Pancreas (tissue), 10 donors: ENCODE measurements at regions not wholly inside any gene's neighbourhood (a gene's known extent, or its start where the extent isn't known, plus 50 kb on each side); places are given as distances from the start of the nearest gene placed in this dataset.
"Not testable (repeated sequence)": the region's sequence is repeated elsewhere in the genome, so short reads cannot be mapped to it uniquely, and the experiment has no call there.

ENCODE experiments used
- ATAC-seq, 4 donors: fragments of 200-7000 bp; cut with Tn5 transposase; one replicate each; pipeline versions ENCODE4 v1.8.0 to v1.9.1; 2020; ENCODE audit warnings: mild to moderate bottlenecking in 4 of 4, moderate library complexity in 4 of 4
- DNase-seq, 6 donors: peaks; one replicate each; pipeline ENCODE4 v3.0.0-alpha.2; 2020
- FAIRE-seq: peaks from 2 replicates; lab custom pipeline; 2012; peaks lifted over from hg19 to GRCh38; lab: Jason Lieb, UNC
- H3K27ac ChIP-seq, 4 donors: fragments of 200-600 bp; sonication (generic); 1 replicate in 3 of 4; 2 replicates in 1 of 4; pipeline versions ENCODE4 v1.5.0 to v1.8.0; 2020
- H3K27me3 ChIP-seq, 4 donors: fragments of 200-600 bp; one replicate each; pipeline ENCODE4 v1.8.0; 2021
- H3K36me3 ChIP-seq, 3 donors: fragments of 200-600 bp; sonication (generic) in 1 of 3; one replicate each; pipeline versions ENCODE4 v1.5.0 to v1.8.0; 2020 to 2021
- H3K4me1 ChIP-seq, 3 donors: fragments of 200-600 bp; one replicate each; pipeline ENCODE4 v1.8.0; 2021
- H3K4me3 ChIP-seq, 4 donors: fragments of 200-600 bp; sonication (generic) in 2 of 4; one replicate each; pipeline versions ENCODE4 v1.5.0 to v1.8.0; 2020 to 2021
- H3K9me3 ChIP-seq, 4 donors: fragments of 200-600 bp; one replicate each; pipeline ENCODE4 v1.8.0; 2021
- CTCF ChIP-seq, 4 donors: fragments of 200-600 bp; sonication (generic) in 3 of 4; IDR thresholded peaks; one replicate each; pipeline versions ENCODE4 v1.5.0 to v1.8.0; 2021; ENCODE audit warnings: antibody characterized with exemption in 4 of 4
- WGBS, 2 donors: extraction: QIAGEN DNeasy Blood & Tissue Kit; methylation state at CpG; one replicate each; pipeline ENCODE4 v1.1.7; 2013; 5-methylcytosine and 5-hydroxymethylcytosine counted together
- intact Hi-C, 3 donors: fragments of 100-400 bp; cut with DNase I; formaldehyde crosslinking; loops; one replicate each; pipeline versions ENCODE4 v1.11.1 to v1.14.2; 2022
- donor health status: healthy with polysubstance abuse.
- donor health status: DM: no; HTN: no; CAD: no; lungs with moderate emphysema.
- donor health status: DM: no; HTN: no; CAD: no.
- donor health status: control.
- donor health status: control.
- donor health status: Bipolar disorder and iron deficiency.
- donor health status: DM: yes; HTN: yes; CAD: no.
- donor health status: DM: no; HTN: no; CAD: no.
- donor health status: DM: no; HTN: no; CAD: no.
- donor health status: DM: yes; HTN: yes; CAD: no.

- ATAC-seq (no peak), FAIRE-seq (no peak), DNase-seq (no peak)
- no peaks in the 10 kb centered on the region for H3K4me1 ChIP-seq
- intact Hi-C loops: no loop called here
- H3K27ac ChIP-seq: no peak overlapping the region
- no peak overlapping the region for H3K4me3 ChIP-seq
- H3K9me3 ChIP-seq: no peaks in the 10 kb centered on the region
- WGBS, 2 donors: 42 to 59% methylated on average over 4 of the region's 4 CpGs
- H3K36me3 ChIP-seq: no peaks in the 10 kb centered on the region
- H3K27me3 ChIP-seq: no peaks in the 10 kb centered on the region
- TF ChIP-seq CTCF (IDR thresholded peaks at IDR 0.05): no peak
Measured at GRCh38 chr2:88933091-88933490, 241.6 kb downstream of the RPIA start.

- H3K27ac ChIP-seq: no peak overlapping the region
- H3K9me3 ChIP-seq: no peaks in the 10 kb centered on the region
- no peak for DNase-seq
- no peaks in the 10 kb centered on the region for H3K36me3 ChIP-seq
- no peak for TF ChIP-seq CTCF (IDR thresholded peaks at IDR 0.05)
- intact Hi-C loops: no loop called here
- H3K4me1 ChIP-seq: no peaks in the 10 kb centered on the region
- ATAC-seq: no peak
- no peaks in the 10 kb centered on the region for H3K27me3 ChIP-seq
- H3K4me3 ChIP-seq: no peak overlapping the region
- no peak for FAIRE-seq
- 32 to 42% methylated on average over 1 of the region's 1 CpG for WGBS, 2 donors
Measured at GRCh38 chr2:88933980-88934379, 242.5 kb downstream of the RPIA start.

GRCh38 chr2:88941178-88941577 lies 249.7 kb downstream of the RPIA start:
- peak in 2 of 4 donors; percentile 10 for TF ChIP-seq CTCF (IDR thresholded peaks at IDR 0.05)
- H3K36me3 ChIP-seq, H3K4me1 ChIP-seq, H3K9me3 ChIP-seq, H3K27ac ChIP-seq, H3K4me3 ChIP-seq, H3K27me3 ChIP-seq, intact Hi-C loops, FAIRE-seq, ATAC-seq: not testable (repeated sequence)
- DNase-seq: peak in 2 of 6 donors; percentile 4 to 20
- 29 to 32% methylated on average over 2 of the region's 2 CpGs for WGBS, 2 donors

DNA sequence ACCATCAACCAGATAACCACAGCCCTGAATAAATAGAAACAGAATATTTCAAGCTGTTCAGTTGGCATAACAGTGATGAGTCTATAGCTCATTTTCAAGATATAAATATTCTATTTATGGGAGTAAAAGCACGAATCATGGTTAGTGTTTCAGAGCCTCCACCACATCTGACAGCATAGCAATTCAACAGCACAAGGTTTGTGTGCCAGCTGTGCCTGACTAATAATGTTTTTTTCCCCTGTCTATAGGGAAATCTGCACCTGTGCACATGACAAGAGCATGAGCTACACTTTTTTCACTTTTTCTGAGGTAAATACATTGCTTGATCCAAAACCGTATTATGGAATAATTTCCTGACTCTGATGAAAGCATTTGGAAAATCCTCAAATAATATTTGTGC lies 251.3 kb downstream of the RPIA start:
- H3K4me3 ChIP-seq: no peak overlapping the region
- H3K27ac ChIP-seq: no peak overlapping the region
- intact Hi-C loops: no loop called here
- TF ChIP-seq CTCF (IDR thresholded peaks at IDR 0.05): no peak
- ATAC-seq (no peak), FAIRE-seq (no peak), DNase-seq (no peak)
- WGBS, 2 donors: 54 to 72% methylated on average over 2 of the region's 2 CpGs
- H3K9me3 ChIP-seq: no peaks in the 10 kb centered on the region
- H3K4me1 ChIP-seq: no peaks in the 10 kb centered on the region
- no peaks in the 10 kb centered on the region for H3K27me3 ChIP-seq
- no peaks in the 10 kb centered on the region for H3K36me3 ChIP-seq

DNA sequence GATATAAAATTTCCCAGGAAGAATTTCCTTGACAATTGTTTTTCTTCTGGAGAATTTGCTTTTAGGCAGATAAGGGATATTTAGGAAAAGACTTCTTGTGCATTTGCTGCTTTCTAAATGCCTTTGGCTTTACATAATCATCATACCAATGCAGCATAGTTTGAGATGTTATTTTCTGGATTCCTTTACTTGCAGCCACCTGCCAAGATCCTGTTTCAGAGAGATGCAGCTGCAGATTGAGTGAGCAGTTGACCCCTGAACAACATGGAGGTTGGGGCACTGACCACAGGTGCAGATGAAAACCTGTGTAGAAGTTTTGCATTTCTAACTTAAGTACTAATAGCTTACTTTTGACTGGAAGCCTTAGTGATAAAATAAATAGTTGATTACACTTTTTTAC lies 257.9 kb downstream of the RPIA start:
- H3K4me1 ChIP-seq: no peaks in the 10 kb centered on the region
- no peak for FAIRE-seq
- H3K27me3 ChIP-seq: no peaks in the 10 kb centered on the region
- no peak overlapping the region for H3K4me3 ChIP-seq
- TF ChIP-seq CTCF (IDR thresholded peaks at IDR 0.05): no peak
- H3K9me3 ChIP-seq: no peaks in the 10 kb centered on the region
- no peak for DNase-seq
- H3K36me3 ChIP-seq: no peaks in the 10 kb centered on the region
- no peak overlapping the region for H3K27ac ChIP-seq
- no peak for ATAC-seq
- intact Hi-C loops: no loop called here
